SK-N-SH (cell line): ENCODE measurements at regions not wholly inside any gene's neighbourhood (a gene's known extent, or its start where the extent isn't known, plus 50 kb on each side); places are given as distances from the start of the nearest gene placed in this dataset.

Experiments
- CTCF ChIA-PET: fragments of 300-600, 350-600 bp; formaldehyde crosslinking; extraction: SDS; loops from one replicate; lab custom pipeline; 2021; lab: Yijun Ruan, JAX
- POLR2A ChIA-PET: fragments of 350-600 bp; sonication (Branson Sonifier 250); formaldehyde crosslinking; extraction: SDS; loops from one replicate; lab custom pipeline; 2020; ENCODE audit warnings: antibody characterized with exemption, inconsistent platforms; lab: Yijun Ruan, JAX
- DNase-seq: peaks from one replicate; pipeline ENCODE4 v3.0.0; 2012
- H2AFZ ChIP-seq: fragments of 200-600 bp; sonication (generic); 2 replicates; pipeline ENCODE4 v1.8.1; 2016; ENCODE audit warnings: antibody characterized with exemption, mild to moderate bottlenecking, low read depth
- H3F3A ChIP-seq: fragments of 200-600 bp; sonication (generic); replicated peaks from 2 replicates; pipeline ENCODE3; 2016; ENCODE audit warnings: antibody characterized with exemption, mild to moderate bottlenecking; ENCODE audit not compliant: insufficient read depth
- H3K27ac ChIP-seq, 2 experiments: fragments of 200-500 bp in 1 of 2; fragments of 200-600 bp in 1 of 2; sonication (Bioruptor generic) in 1 of 2; sonication (generic), shearing (Covaris generic) in 1 of 2; 2 replicates each; pipeline versions ENCODE4 v1.5.1 to v1.6.1; 2014 to 2016; ENCODE audit warnings: low read depth in 2 of 2, inconsistent platforms in 1 of 2, low read length in 1 of 2, mild to moderate bottlenecking in 1 of 2, mixed read lengths in 1 of 2
- H3K27me3 ChIP-seq: fragments of 200-600 bp; sonication (generic), shearing (Covaris generic); 2 replicates; pipeline ENCODE4 v1.6.1; 2016; ENCODE audit warnings: mixed run types; ENCODE audit not compliant: insufficient read depth
- H3K36me3 ChIP-seq, 2 experiments: fragments of 200-500 bp in 1 of 2; fragments of 200-600 bp in 1 of 2; sonication (Bioruptor generic) in 1 of 2; sonication (generic) in 1 of 2; replicated peaks in 1 of 2; 2 replicates each; pipeline versions ENCODE3 to v1.5.1; 2014 to 2016; ENCODE audit warnings: low read length in 1 of 2, mild to moderate bottlenecking in 1 of 2; ENCODE audit not compliant: insufficient read depth in 2 of 2, control insufficient read depth in 1 of 2
- H3K4me1 ChIP-seq, 2 experiments: fragments of 200-500 bp in 1 of 2; fragments of 200-600 bp in 1 of 2; sonication (Bioruptor generic) in 1 of 2; sonication (generic), shearing (Covaris generic) in 1 of 2; 2 replicates each; pipeline versions ENCODE4 v1.5.1 to v1.6.1; 2014 to 2016; ENCODE audit warnings: low read depth in 1 of 2, low read length in 1 of 2, mixed run types in 1 of 2; ENCODE audit not compliant: insufficient read depth in 2 of 2, control insufficient read depth in 1 of 2
- H3K4me2 ChIP-seq: fragments of 200-600 bp; sonication (generic), shearing (Covaris generic); 2 replicates; pipeline ENCODE4 v1.6.1; 2017; ENCODE audit warnings: mixed run types
- H3K4me3 ChIP-seq, 2 experiments: fragments of 200-500 bp in 1 of 2; fragments of 200-600 bp in 1 of 2; sonication (Bioruptor generic) in 1 of 2; sonication (generic), shearing (Covaris generic) in 1 of 2; 2 replicates each; pipeline versions ENCODE4 v1.5.1 to v1.8.1; 2014 to 2016; ENCODE audit warnings: low read depth in 2 of 2, inconsistent platforms in 1 of 2, low read length in 1 of 2, mild to moderate bottlenecking in 1 of 2, mixed read lengths in 1 of 2, moderate library complexity in 1 of 2
- H3K79me2 ChIP-seq: fragments of 200-600 bp; sonication (generic); 2 replicates; pipeline ENCODE4 v1.8.1; 2017; ENCODE audit warnings: mild to moderate bottlenecking; ENCODE audit not compliant: insufficient read depth
- H3K9ac ChIP-seq: fragments of 200-600 bp; sonication (generic); 2 replicates; pipeline ENCODE4 v1.6.1; 2017; ENCODE audit warnings: mixed run types
- H3K9me2 ChIP-seq: fragments of 200-600 bp; sonication (generic); 2 replicates; pipeline ENCODE4 v1.6.1; 2017; ENCODE audit warnings: mixed run types
- H3K9me3 ChIP-seq: fragments of 200-600 bp; sonication (generic); 2 replicates; pipeline ENCODE4 v1.6.1; 2017; ENCODE audit warnings: mixed run types, mild to moderate bottlenecking, moderate library complexity
- H4K20me1 ChIP-seq: fragments of 200-600 bp; sonication (generic); 2 replicates; pipeline ENCODE4 v1.6.1; 2017; ENCODE audit warnings: mild to moderate bottlenecking, mixed run types; ENCODE audit not compliant: insufficient read depth
- CHD2 ChIP-seq: fragments of 150-350 bp; IDR thresholded peaks from 2 replicates; pipeline ENCODE4 v1.6.1; 2018; ENCODE audit warnings: low read length; ENCODE audit not compliant: partially characterized antibody
- FOXJ3 ChIP-seq: sonication (generic); formaldehyde crosslinking; IDR thresholded peaks from 2 replicates; pipeline ENCODE4 v1.5.1; 2020; ENCODE audit warnings: mild to moderate bottlenecking, missing genetic modification reagents
- GABPA ChIP-seq: IDR thresholded peaks from 2 replicates; pipeline ENCODE4 v1.4.0; 2012; ENCODE audit warnings: low read depth, mild to moderate bottlenecking
- IRF3 ChIP-seq: fragments of 150-350 bp; IDR thresholded peaks from 2 replicates; pipeline ENCODE4 v1.6.1; 2016; ENCODE audit warnings: mild to moderate bottlenecking, low read depth, low read length
- JUND ChIP-seq: IDR thresholded peaks from 2 replicates; pipeline ENCODE4 v1.4.0; 2012
- MXI1 ChIP-seq: IDR thresholded peaks from 2 replicates; pipeline ENCODE4 v1.6.1; 2012; ENCODE audit warnings: mild to moderate bottlenecking, low read depth, low read length, improper control_type of control experiment
- RAD21 ChIP-seq: IDR thresholded peaks from 2 replicates; pipeline ENCODE4 v1.6.1; 2012; ENCODE audit warnings: mild to moderate bottlenecking, low read length
- RCOR1 ChIP-seq: fragments of 150-350 bp; IDR thresholded peaks from 2 replicates; pipeline ENCODE4 v1.6.1; 2017; ENCODE audit warnings: antibody characterized with exemption, low read length
- REST ChIP-seq: IDR thresholded peaks from 2 replicates; pipeline ENCODE4 v1.6.1; 2012; ENCODE audit warnings: mild to moderate bottlenecking, low read depth, low read length, moderate library complexity
- RFX5 ChIP-seq: IDR thresholded peaks from 2 replicates; pipeline ENCODE4 v1.6.1; 2012; ENCODE audit warnings: mild to moderate bottlenecking, improper control_type of control experiment, low read length
- RXRA ChIP-seq: IDR thresholded peaks from 2 replicates; pipeline ENCODE4 v1.4.0; 2012; ENCODE audit warnings: low read depth, mild to moderate bottlenecking, borderline replicate concordance
- SIN3A ChIP-seq: IDR thresholded peaks from 2 replicates; pipeline ENCODE4 v1.6.1; 2012; ENCODE audit warnings: low read depth, mild to moderate bottlenecking, low read length, moderate library complexity, borderline replicate concordance
- SMC3 ChIP-seq: IDR thresholded peaks from 2 replicates; pipeline ENCODE4 v1.6.1; 2012; ENCODE audit warnings: low read depth, low read length, improper control_type of control experiment
- TAF1 ChIP-seq: IDR thresholded peaks from 2 replicates; pipeline ENCODE4 v1.6.1; 2012; ENCODE audit warnings: low read depth, mild to moderate bottlenecking, low read length, moderate library complexity, borderline replicate concordance
- TEAD4 ChIP-seq: IDR thresholded peaks from 2 replicates; pipeline ENCODE4 v1.4.0; 2012; ENCODE audit warnings: mild to moderate bottlenecking, borderline replicate concordance; ENCODE audit not compliant: insufficient read depth
- WGBS: methylation state at CpG from one replicate; pipeline ENCODE4 v1.1.6; 2017; ENCODE audit warnings: low lambda C conversion rate; 5-methylcytosine and 5-hydroxymethylcytosine counted together
- TF ChIP-seq, protein P1 (sequence below): fragments of 150-350 bp; IDR thresholded peaks from 2 replicates; pipeline ENCODE4 v1.6.1; 2017; ENCODE audit warnings: antibody characterized with exemption, low read length, low read depth, borderline replicate concordance
- TF ChIP-seq, protein P2 (sequence below): fragments of 200-600 bp; sonication (generic); IDR thresholded peaks from 2 replicates; pipeline ENCODE4 v1.6.1; 2017; ENCODE audit warnings: antibody characterized with exemption, mild to moderate bottlenecking, moderate library complexity

- TF ChIP-seq REST (no peak), SIN3A (no peak), SMC3 (no peak), CHD2 (no peak)
- TF ChIP-seq, all 33 proteins: peak for 0
Measured at GRCh38 chr19:28885965-28886364, 327.0 kb downstream of the UQCRFS1 start (continued).

- no peak overlapping the region for H3K4me2 ChIP-seq
- peaks cover 25% of the 10 kb centered on the region; the same call in 1 of the 2 replicates for H3K27me3 ChIP-seq
- H3K36me3 ChIP-seq: no peaks in the 10 kb centered on the region
- WGBS: 25% methylated on average over 12 of the region's 12 CpGs
- no peak overlapping the region for H2AFZ ChIP-seq
- no peaks in the 10 kb centered on the region for H3K9me3 ChIP-seq
- no peaks in the 10 kb centered on the region for H3K79me2 ChIP-seq
- H3K27ac ChIP-seq: no peak overlapping the region
- H4K20me1 ChIP-seq: no peaks in the 10 kb centered on the region
- POLR2A ChIA-PET: no interaction called here
- no peak overlapping the region for H3K9ac ChIP-seq
- TF ChIP-seq JUND (no peak), TEAD4 (no peak)
- TF ChIP-seq, protein P1, sequence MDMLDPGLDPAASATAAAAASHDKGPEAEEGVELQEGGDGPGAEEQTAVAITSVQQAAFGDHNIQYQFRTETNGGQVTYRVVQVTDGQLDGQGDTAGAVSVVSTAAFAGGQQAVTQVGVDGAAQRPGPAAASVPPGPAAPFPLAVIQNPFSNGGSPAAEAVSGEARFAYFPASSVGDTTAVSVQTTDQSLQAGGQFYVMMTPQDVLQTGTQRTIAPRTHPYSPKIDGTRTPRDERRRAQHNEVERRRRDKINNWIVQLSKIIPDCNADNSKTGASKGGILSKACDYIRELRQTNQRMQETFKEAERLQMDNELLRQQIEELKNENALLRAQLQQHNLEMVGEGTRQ: no peak
- DNase-seq: no peak
- H3K9me2 ChIP-seq: no peaks in the 10 kb centered on the region
- H3K4me1 ChIP-seq: no peaks in the 10 kb centered on the region
- H3K4me3 ChIP-seq: no peak overlapping the region
- CTCF ChIA-PET: no interaction called here
- no peaks in the 10 kb centered on the region for H3F3A ChIP-seq
Measured at GRCh38 chr19:28884786-28885476, 328.0 kb downstream of the UQCRFS1 start.

- Histone ChIP-seq H3K9me2 (no peaks in the 10 kb centered on the region), H3K9ac (no peak overlapping the region), H3K4me2 (peak overlapping the region; percentile 44; the same call in 1 of the 2 replicates), H3K79me2 (no peaks in the 10 kb centered on the region), H3K4me3 (no peak overlapping the region), H3K36me3 (no peaks in the 10 kb centered on the region), H2AFZ (no peak overlapping the region), H3K4me1 (no peaks in the 10 kb centered on the region), H3K27me3 (peaks cover 9% of the 10 kb centered on the region; the same call in 1 of the 2 replicates), H3K27ac (no peak overlapping the region), H3F3A (no peaks in the 10 kb centered on the region), H4K20me1 (no peaks in the 10 kb centered on the region), H3K9me3 (no peaks in the 10 kb centered on the region)
- 5% methylated on average over 4 of the region's 9 CpGs for WGBS
- no peak for DNase-seq
- POLR2A ChIA-PET: no interaction called here
- CTCF ChIA-PET: interaction anchor here (0.8 to 1.6 kb wide), 2 partner anchors 10 to 714 kb away, joined by 3 read pairs; no protein-coding TSS in a partner anchor
- TF ChIP-seq IRF3: no peak
- no peak for TF ChIP-seq TAF1
- TF ChIP-seq, protein P2, sequence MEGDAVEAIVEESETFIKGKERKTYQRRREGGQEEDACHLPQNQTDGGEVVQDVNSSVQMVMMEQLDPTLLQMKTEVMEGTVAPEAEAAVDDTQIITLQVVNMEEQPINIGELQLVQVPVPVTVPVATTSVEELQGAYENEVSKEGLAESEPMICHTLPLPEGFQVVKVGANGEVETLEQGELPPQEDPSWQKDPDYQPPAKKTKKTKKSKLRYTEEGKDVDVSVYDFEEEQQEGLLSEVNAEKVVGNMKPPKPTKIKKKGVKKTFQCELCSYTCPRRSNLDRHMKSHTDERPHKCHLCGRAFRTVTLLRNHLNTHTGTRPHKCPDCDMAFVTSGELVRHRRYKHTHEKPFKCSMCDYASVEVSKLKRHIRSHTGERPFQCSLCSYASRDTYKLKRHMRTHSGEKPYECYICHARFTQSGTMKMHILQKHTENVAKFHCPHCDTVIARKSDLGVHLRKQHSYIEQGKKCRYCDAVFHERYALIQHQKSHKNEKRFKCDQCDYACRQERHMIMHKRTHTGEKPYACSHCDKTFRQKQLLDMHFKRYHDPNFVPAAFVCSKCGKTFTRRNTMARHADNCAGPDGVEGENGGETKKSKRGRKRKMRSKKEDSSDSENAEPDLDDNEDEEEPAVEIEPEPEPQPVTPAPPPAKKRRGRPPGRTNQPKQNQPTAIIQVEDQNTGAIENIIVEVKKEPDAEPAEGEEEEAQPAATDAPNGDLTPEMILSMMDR: no peak
- no peak for TF ChIP-seq RAD21
- TF ChIP-seq RXRA: no peak
- TF ChIP-seq RCOR1: no peak
- TF ChIP-seq RFX5: no peak
- TF ChIP-seq MXI1: no peak
- no peak for TF ChIP-seq CHD2
- TF ChIP-seq FOXJ3: no peak
- TF ChIP-seq GABPA: no peak
Measured at GRCh38 chr19:28883241-28883693, 329.7 kb downstream of the UQCRFS1 start.
